UCSD-AML1 (cell line): ENCODE measurements at regions not wholly inside any gene's neighbourhood (a gene's known extent, or its start where the extent isn't known, plus 50 kb on each side); places are given as distances from the start of the nearest gene placed in this dataset.
A peak's percentile ranks its signal among the peaks of the same experiment; 100 is the strongest.

Source experiments
- DNase-seq: peaks from one replicate; lab custom pipeline; 2025; ENCODE audit not compliant: unreplicated experiment; lab: John Stamatoyannopoulos, UW

DNA sequence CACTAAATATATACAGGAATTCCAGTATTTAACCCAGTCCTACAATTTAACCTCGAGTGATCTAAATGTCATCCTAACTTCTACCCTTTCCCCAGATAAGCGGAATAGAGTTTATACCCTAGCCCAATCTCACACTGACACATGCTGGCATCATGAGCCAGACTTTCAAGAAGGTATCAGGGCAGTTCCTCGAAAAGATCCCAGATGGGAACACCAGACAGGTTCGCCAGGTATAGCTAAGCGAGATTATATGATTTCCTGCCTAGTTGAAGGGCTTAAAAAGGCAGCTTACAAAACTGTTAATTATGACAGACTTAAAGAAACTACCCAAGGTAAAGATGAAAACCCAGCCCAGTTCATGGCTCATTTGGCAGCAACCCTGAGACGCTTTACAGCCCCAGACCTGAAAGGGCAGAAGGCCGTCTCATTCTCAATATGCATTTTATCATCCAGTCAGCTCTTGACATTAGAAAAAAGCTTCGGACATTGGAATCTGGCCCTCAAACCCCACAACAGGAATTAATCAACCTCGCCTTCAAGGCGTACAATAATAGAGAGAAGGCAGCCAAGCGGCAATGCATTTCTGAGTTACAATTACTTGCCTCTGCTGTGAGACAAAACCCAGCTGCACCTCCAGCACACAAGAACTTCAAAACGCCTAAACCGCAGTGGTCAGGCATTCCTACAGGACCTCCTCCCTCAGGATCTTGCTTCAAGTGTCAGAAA is 668.2 kb upstream of the PKDCC start:
- DNase-seq: no peak

- no peak for DNase-seq
Measured at GRCh38 chr2:41381701-41382100, 666.1 kb upstream of the PKDCC start.

GRCh38 chr2:41387519-41387918 is 660.3 kb upstream of the PKDCC start:
- no peak for DNase-seq

DNA sequence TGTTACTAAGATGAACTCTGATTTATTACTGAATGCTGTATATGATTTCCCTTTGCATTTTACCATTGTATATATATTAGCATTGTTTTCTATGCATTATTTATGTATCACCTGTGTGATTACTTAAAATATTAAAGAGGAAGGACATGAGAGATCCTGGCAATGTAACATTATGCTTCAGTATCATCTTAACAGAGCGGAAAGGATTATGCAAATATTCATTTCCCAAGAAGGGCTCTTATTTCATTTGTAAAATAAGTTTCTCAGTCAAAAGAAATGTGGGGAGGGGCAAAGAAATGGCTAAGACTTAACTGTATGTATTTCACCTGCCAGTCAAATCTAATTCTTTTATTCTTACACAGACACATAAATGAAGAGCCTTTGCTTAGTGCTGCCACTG is 654.2 kb upstream of the PKDCC start:
- no peak for DNase-seq

GRCh38 chr2:41394541-41394940 is 653.3 kb upstream of the PKDCC start:
- DNase-seq: no peak

DNA sequence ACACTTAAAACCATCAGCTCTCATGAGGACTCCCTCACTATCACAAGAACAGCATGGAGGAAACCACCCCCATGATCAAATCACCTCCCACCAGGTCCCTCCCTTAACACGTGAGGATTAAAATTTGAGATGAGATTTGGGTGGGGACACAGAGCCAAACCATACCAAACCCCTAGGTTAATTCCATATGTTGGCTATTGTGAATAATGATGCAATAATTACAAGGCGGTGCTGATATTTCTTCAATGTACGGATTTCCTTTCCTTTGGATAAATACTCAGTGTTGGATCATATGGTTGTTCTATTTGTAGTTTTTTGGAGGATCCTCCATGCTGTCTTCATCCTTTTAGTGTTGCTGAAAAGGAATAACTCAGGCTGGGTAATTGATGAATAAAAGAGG is 652.1 kb upstream of the PKDCC start:
- no peak for DNase-seq

DNA sequence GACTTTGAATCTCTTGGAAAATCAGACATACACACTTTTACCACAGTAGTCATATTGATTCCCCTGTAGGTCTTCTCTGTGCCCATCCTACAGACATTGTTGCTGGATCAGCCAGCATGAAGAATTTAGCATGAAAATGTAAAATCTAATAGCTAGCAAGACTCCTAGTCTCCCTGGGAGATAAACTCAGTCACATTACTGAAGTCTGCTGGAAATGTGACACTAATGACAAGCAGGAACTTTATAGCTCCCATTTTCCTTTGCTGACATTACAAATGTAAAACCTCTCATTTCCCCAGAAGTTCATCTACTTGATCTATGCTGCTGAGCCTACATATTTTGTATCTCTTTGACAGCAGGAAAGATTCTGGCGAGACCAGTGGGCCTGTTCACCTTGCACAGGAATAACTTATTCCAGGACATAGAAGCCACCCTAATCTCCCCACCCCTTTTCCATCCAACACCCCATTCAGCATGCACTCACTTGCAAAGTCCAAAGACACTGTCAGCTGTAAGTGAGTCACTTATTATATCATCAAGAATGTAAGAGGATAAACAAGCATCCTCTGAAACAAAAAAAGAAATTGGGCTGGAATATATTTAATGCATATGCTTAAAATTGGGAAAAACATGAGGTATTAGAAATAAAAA is 648.3 kb upstream of the PKDCC start:
- no peak for DNase-seq

DNA sequence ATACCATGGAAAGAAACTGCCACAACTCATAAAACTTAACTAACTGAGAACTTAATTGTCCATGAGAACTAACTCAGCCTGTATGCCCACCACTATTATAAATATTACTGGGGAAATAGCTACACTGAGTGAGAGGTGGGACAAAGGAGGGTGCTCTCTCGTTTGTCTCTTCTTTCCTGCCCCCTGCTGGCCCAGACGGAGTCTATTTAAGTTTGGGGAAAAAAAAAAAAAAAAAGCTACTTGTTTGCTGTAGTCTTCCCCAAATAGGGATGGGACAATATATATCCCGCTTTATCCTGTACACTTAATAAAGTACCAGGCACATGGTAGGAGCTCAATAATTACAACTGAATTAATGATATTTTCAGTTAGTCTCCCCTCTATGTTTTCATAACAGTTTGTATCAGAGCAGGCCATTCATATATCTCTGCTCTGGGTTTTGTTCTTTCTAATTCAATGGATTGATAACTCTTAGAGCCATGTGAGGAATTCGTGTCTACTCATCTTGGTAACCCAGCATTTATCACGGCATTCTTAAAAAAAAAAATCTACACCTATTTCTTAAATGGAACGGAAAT is 647.6 kb upstream of the PKDCC start:
- peak; percentile 12 for DNase-seq

DNA sequence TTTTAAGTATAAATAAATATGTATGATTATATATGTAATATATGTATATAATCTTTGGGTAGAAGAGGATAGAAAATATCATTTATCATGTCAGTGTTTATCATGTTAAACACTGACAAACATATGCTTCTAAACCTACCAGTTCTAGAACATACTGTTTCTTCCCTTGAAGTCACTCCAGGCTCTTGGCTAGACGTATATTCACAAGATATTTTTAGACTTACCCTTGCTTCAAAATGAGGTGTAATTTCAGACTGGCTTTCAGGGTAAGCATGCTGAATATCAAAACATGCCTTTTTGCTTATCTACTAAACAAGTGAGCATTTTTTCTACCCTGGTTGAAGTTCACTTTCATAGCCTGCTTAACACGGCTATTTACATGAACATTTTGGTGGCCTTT is 642.4 kb upstream of the PKDCC start:
- no peak for DNase-seq

DNA sequence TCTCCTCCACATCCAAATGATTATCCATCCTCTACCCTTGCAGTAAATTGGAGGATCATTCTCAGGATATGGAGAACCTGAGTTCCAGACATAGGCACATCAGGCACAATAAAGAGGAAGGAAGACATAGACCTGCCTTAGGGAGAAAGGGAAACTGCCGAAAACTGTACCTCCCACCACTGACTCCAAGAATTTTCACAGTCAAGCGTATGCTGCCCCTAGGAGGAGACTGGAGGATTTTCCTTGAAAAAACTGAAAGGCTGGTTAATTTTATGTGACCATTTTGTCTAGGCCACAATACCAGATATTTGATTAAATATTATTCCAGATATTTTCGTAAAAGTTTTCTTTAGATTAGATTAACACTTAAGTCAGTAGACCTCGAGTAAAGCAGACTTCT is 638.5 kb upstream of the PKDCC start:
- no peak for DNase-seq

GRCh38 chr2:41410011-41410410 is 637.8 kb upstream of the PKDCC start:
- no peak for DNase-seq

GRCh38 chr2:41413813-41414485 is 633.9 kb upstream of the PKDCC start:
- DNase-seq: no peak

DNA sequence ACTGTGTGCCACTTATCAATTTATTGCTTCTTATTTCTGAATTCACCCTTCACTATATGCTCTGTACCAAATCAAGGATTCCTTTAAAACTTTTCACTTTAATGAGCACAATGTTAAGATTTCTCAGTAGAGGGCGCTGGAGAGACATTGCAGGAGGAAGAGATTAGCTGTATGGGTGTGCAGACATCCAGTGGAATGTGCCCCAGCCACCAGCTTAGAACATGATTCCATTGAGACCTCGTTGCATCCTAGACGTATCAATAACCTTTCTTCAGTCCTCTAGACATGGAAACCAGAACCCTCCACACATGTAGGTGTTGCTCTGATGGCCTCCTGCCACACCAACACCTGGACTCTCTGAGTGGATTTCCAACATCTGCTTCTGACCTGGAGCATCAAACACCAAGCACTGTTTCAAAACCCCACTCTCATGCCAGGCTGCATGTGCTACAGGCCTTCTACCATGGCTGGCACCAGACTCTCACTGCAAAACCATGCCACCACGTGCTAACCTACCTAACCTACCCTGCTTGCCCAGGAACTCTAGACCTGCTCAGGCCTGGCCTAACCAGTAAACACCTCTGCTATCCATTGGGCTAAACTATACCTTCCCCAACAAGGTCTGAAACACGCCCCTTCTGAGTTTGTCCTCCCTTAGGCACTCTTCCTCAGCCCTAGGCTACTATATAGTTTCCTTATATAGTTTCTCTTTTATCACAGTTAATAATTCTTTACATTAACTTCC is 633.2 kb upstream of the PKDCC start:
- DNase-seq: peak; percentile 11

- DNase-seq: no peak
Measured at GRCh38 chr2:41417511-41417910, 630.3 kb upstream of the PKDCC start.

DNA sequence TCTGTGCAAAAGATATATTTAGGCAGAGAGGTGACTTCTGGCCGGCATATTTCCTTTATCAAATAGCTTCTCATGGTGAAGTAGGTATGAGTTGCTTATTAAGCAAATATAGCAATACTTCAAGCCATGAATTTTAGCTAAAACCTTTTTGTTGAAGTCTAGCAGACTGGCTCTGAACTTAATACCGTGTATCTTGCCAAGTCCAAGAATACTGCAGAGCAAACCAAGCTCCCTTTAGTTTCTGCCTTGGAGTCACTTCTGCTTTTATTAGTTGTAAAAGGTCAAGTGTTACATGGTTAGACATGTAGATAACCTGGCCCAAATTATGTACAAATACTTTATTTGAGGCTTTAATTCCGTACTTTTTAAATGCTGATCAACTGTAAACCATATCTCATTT is 627.6 kb upstream of the PKDCC start:
- DNase-seq: no peak

DNA sequence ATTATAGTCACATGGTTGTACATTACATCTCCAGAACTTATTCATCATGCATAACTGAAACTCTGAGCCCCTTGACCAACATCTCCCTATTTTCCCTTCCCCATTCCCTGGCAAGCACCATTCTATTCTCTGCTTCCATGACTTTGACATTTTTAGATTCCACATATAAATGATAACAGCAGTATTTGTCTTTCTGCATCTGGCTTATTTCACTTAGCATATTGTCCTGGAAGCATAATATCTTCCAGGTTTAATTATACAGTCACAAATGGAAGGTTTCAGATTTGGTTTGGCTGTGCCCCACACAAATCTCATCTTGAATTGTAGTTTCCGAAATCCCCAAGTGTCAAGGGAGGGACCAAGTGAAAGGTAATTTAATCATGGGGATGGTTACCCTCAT is 626.9 kb upstream of the PKDCC start:
- DNase-seq: no peak

DNA sequence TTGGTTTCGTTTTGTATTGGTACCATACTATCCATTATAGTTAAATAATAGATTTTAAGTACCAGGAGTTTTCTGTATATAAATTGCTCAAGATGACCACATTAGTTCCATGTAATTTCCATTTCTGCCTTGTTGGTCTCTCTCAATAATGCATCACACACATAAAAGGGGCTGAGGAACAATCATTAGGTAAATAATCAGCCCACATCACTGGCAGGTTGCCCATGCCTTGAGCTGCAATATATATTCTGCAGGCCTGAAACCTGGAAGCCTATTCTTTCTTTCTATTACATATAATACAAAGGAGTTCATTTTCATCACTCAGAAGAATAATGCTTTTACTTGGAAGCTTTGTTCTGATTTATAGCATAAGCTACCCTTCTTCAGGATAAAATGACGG is 616.1 kb upstream of the PKDCC start:
- no peak for DNase-seq

DNA sequence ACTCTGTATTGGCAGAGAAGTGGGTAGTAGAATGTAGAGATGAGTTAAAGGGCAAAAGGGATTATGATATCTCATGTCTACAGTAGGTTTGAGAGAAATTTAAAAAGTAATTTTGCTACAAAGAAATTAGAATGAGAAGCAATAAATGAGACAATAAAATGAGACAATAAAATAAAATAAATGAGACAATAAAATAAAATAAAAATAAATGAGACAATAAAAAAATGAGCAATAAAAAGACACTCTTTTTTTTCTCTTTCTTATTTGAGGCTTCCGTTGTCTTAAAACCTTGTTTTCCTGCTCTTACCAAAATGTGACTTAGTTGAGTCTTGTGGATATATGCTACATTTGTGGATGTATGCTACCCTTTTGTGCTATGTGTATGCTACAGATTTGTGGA is 615.4 kb upstream of the PKDCC start:
- DNase-seq: no peak

GRCh38 chr2:41434991-41435390 is 612.8 kb upstream of the PKDCC start:
- DNase-seq: no peak

- no peak for DNase-seq
Measured at GRCh38 chr2:41441958-41442357, 605.9 kb upstream of the PKDCC start.

- DNase-seq: no peak
Measured at GRCh38 chr2:41445865-41446264, 602.0 kb upstream of the PKDCC start.
